Endothelial cell of umbilical vein (primary cell): ENCODE measurements at regions not wholly inside any gene's neighbourhood (a gene's known extent, or its start where the extent isn't known, plus 50 kb on each side); places are given as distances from the start of the nearest gene placed in this dataset.

Source experiments
- BruUV-seq: library from RNA; stranded (reverse); fragments of 400-500 nt; replicated peaks from 2 replicates; lab custom pipeline; 2021; lab: Mats Ljungman, UMichigan
- CTCF ChIA-PET: fragments of 300-600, 350-600 bp; sonication (Branson Sonifier 250); formaldehyde crosslinking; loops from one replicate; lab custom pipeline; 2021; ENCODE audit warnings: antibody characterized with exemption, inconsistent platforms; lab: Charles Lee
- POLR2A ChIA-PET: fragments of 300-600, 350-600 bp; sonication (Branson Sonifier 250); formaldehyde crosslinking; loops from one replicate; lab custom pipeline; 2021; ENCODE audit warnings: antibody characterized with exemption, inconsistent platforms; lab: Charles Lee
- DNase-seq: peaks from one replicate; pipeline ENCODE4 v3.0.0-alpha.2; 2011; ENCODE audit warnings: low read depth, low spot score
- FAIRE-seq: peaks from 2 replicates; lab custom pipeline; 2011; peaks lifted over from hg19 to GRCh38; lab: Jason Lieb, UNC
- H2AFZ ChIP-seq: 2 replicates; pipeline ENCODE4 v1.6.0; 2012; ENCODE audit warnings: low read depth, low read length, control low read depth, inconsistent platforms
- H3K27ac ChIP-seq: 2 replicates; pipeline ENCODE4 v1.5.1; 2011; ENCODE audit warnings: low read depth, mild to moderate bottlenecking, control low read depth, low read length, moderate library complexity; ENCODE audit not compliant: insufficient read depth
- H3K27me3 ChIP-seq, 2 experiments: 2 replicates each; pipeline versions ENCODE4 v1.6.0 to v1.6.1; 2011; ENCODE audit warnings: low read length in 2 of 2, mixed read lengths in 1 of 2; ENCODE audit not compliant: control insufficient read depth in 2 of 2, insufficient read depth in 2 of 2
- H3K36me3 ChIP-seq, 2 experiments: 2 replicates in 1 of 2; 3 replicates in 1 of 2; pipeline ENCODE4 v1.5.1; 2011; ENCODE audit warnings: low read length in 2 of 2, mild to moderate bottlenecking in 1 of 2, moderate library complexity in 1 of 2; ENCODE audit not compliant: control insufficient read depth in 2 of 2, insufficient read depth in 2 of 2; ENCODE audit errors: extremely low read depth in 1 of 2
- H3K4me1 ChIP-seq: 3 replicates; pipeline ENCODE4 v1.5.1; 2011; ENCODE audit warnings: mild to moderate bottlenecking, low read length; ENCODE audit not compliant: control insufficient read depth, insufficient read depth; ENCODE audit errors: extremely low read depth
- H3K4me2 ChIP-seq: 2 replicates; pipeline ENCODE4 v1.6.1; 2011; ENCODE audit warnings: low read length, control low read depth, mixed read lengths; ENCODE audit not compliant: insufficient read depth
- H3K4me3 ChIP-seq, 3 experiments: fragments of 200-600 bp in 1 of 3; sonication (generic), shearing (Covaris generic) in 1 of 3; replicated peaks in 1 of 3; 2 replicates each; pipeline ENCODE4 v1.5.1; 2011 to 2016; ENCODE audit warnings: control low read depth in 3 of 3, low read length in 3 of 3, mild to moderate bottlenecking in 2 of 3, inconsistent platforms in 1 of 3, low read depth in 1 of 3, moderate library complexity in 1 of 3; ENCODE audit not compliant: insufficient read depth in 1 of 3
- H3K79me2 ChIP-seq: 2 replicates; pipeline ENCODE4 v1.6.0; 2012; ENCODE audit warnings: low read length, inconsistent platforms; ENCODE audit not compliant: control insufficient read depth, insufficient read depth
- H3K9ac ChIP-seq: replicated peaks from 2 replicates; pipeline ENCODE3; 2011; ENCODE audit warnings: low read length, control low read depth; ENCODE audit not compliant: insufficient read depth; ENCODE audit errors: extremely low read depth
- H3K9me1 ChIP-seq: replicated peaks from 3 replicates; pipeline ENCODE4 v1.6.0; 2011; ENCODE audit warnings: mild to moderate bottlenecking, low read length; ENCODE audit not compliant: control insufficient read depth, insufficient read depth; ENCODE audit errors: extremely low read depth
- H3K9me3 ChIP-seq: replicated peaks from 2 replicates; pipeline ENCODE4 v1.5.1; 2012; ENCODE audit warnings: low read length, inconsistent platforms; ENCODE audit not compliant: control insufficient read depth, insufficient read depth
- H4K20me1 ChIP-seq: replicated peaks from 2 replicates; pipeline ENCODE3; 2011; ENCODE audit warnings: mild to moderate bottlenecking, low read length; ENCODE audit not compliant: control insufficient read depth, insufficient read depth; ENCODE audit errors: extremely low read depth
- CTCF ChIP-seq, 2 donors: IDR thresholded peaks; 1 replicate in 1 of 2; 2 replicates in 1 of 2; pipeline ENCODE4 v1.5.1; 2011; ENCODE audit warnings: low read length in 2 of 2, mild to moderate bottlenecking in 2 of 2, moderate library complexity in 2 of 2, control low read depth in 1 of 2, inconsistent platforms in 1 of 2, low read depth in 1 of 2; ENCODE audit not compliant: insufficient read depth in 1 of 2; ENCODE audit errors: extremely low read depth in 1 of 2
- EZH2 ChIP-seq: IDR thresholded peaks from 2 replicates; pipeline ENCODE4 v1.6.1; 2012; ENCODE audit warnings: borderline replicate concordance, low read depth, mild to moderate bottlenecking, moderate library complexity, low read length, inconsistent platforms; ENCODE audit not compliant: severe bottlenecking
- FOS ChIP-seq: IDR thresholded peaks from 2 replicates; pipeline ENCODE4 v1.6.1; 2011; ENCODE audit warnings: mild to moderate bottlenecking, low read length, moderate library complexity, borderline replicate concordance; ENCODE audit not compliant: insufficient read depth
- GATA2 ChIP-seq: IDR thresholded peaks from 2 replicates; pipeline ENCODE4 v1.7.0; 2011; ENCODE audit warnings: low read depth, mild to moderate bottlenecking, moderate library complexity, mixed read lengths, low read length; ENCODE audit not compliant: insufficient read length, insufficient read depth
- JUN ChIP-seq: IDR thresholded peaks from 2 replicates; pipeline ENCODE4 v1.6.1; 2011; ENCODE audit warnings: borderline replicate concordance, low read depth; ENCODE audit not compliant: insufficient read length, insufficient read depth
- MYC ChIP-seq: IDR thresholded peaks from one replicate; pipeline ENCODE4 v1.6.1; 2011; ENCODE audit warnings: mild to moderate bottlenecking, low read depth, low read length
- POLR2A ChIP-seq: IDR thresholded peaks from 2 replicates; pipeline ENCODE4 v1.6.1; 2012; ENCODE audit warnings: low read depth, mild to moderate bottlenecking, control low read depth, low read length
- POLR2AphosphoS5 ChIP-seq: IDR thresholded peaks from 2 replicates; pipeline ENCODE4 v1.6.1; 2012; ENCODE audit warnings: low read depth, mild to moderate bottlenecking, control low read depth, low read length, moderate library complexity; ENCODE audit not compliant: insufficient read depth
- dilution Hi-C: fragments of 300-500 bp; cut with MboI; formaldehyde crosslinking; loops from one replicate; pipeline ENCODE4 v1.15.0; 2019; ENCODE audit warnings: low sequenced_read_pairs; ENCODE audit not compliant: extremely low pct_ligation_motif_present
- intact Hi-C: fragments of 100-400 bp; cut with micrococcal nuclease; formaldehyde crosslinking; loops from one replicate; pipeline ENCODE4 v1.10.0; 2022
- TF ChIP-seq, protein P1 (sequence below): IDR thresholded peaks from 2 replicates; pipeline ENCODE4 v1.6.1; 2011; ENCODE audit not compliant: insufficient read depth, insufficient read length

- FAIRE-seq (no peak), DNase-seq (no peak)
- TF ChIP-seq POLR2AphosphoS5: no peak
- no peak for TF ChIP-seq CTCF (IDR thresholded peaks at IDR 0.05; ENCODE audit: extremely low read depth in 1 of 2, insufficient read depth in 1 of 2, low read depth in 1 of 2, low read length in 2 of 2)
- H3K4me2 ChIP-seq: no peak overlapping the region
- H3K79me2 ChIP-seq: no peaks in the 10 kb centered on the region
- H3K9me1 ChIP-seq: no peaks in the 10 kb centered on the region
- ChIA-PET CTCF (no interaction called here), POLR2A (no interaction called here)
- no peak overlapping the region for H3K9ac ChIP-seq
- dilution Hi-C loops: no loop called here
- intact Hi-C loops: no loop called here
- H4K20me1 ChIP-seq: no peaks in the 10 kb centered on the region
- no peaks in the 10 kb centered on the region for H3K27me3 ChIP-seq
- no peak overlapping the region for H3K4me3 ChIP-seq
- no TSS peak for BruUV-seq
- H3K4me1 ChIP-seq: no peaks in the 10 kb centered on the region
- H3K36me3 ChIP-seq: no peaks in the 10 kb centered on the region
- H2AFZ ChIP-seq: no peak overlapping the region
- H3K27ac ChIP-seq: no peak overlapping the region
- peaks cover 2% of the 10 kb centered on the region for H3K9me3 ChIP-seq
Observed at GRCh38 chr3:54062546-54062945, 59.8 kb upstream of the CACNA2D3 start.

GRCh38 chr3:54056521-54056920, 65.8 kb upstream of the CACNA2D3 start:
- no peak overlapping the region for H2AFZ ChIP-seq
- dilution Hi-C loops (no loop called here), intact Hi-C loops (no loop called here)
- POLR2A ChIA-PET: no interaction called here
- BruUV-seq: no TSS peak
- H3K9me3 ChIP-seq: no peaks in the 10 kb centered on the region
- no peak overlapping the region for H3K4me2 ChIP-seq
- H3K4me3 ChIP-seq: no peak overlapping the region
- no peak for DNase-seq
- no peaks in the 10 kb centered on the region for H3K9me1 ChIP-seq
- H3K79me2 ChIP-seq: no peaks in the 10 kb centered on the region
- H3K36me3 ChIP-seq: no peaks in the 10 kb centered on the region
- CTCF ChIA-PET: no interaction called here
- no peak overlapping the region for H3K9ac ChIP-seq
- TF ChIP-seq POLR2AphosphoS5: no peak
- TF ChIP-seq JUN: no peak
- no peak for TF ChIP-seq GATA2
- TF ChIP-seq CTCF (IDR thresholded peaks at IDR 0.05; ENCODE audit: extremely low read depth in 1 of 2, insufficient read depth in 1 of 2, low read depth in 1 of 2, low read length in 2 of 2): no peak
- TF ChIP-seq POLR2A: no peak
- TF ChIP-seq, protein P1, sequence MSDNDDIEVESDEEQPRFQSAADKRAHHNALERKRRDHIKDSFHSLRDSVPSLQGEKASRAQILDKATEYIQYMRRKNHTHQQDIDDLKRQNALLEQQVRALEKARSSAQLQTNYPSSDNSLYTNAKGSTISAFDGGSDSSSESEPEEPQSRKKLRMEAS: no peak
- TF ChIP-seq MYC: no peak
- TF ChIP-seq EZH2: no peak
- TF ChIP-seq FOS: no peak
- no peaks in the 10 kb centered on the region for H4K20me1 ChIP-seq
- no peaks in the 10 kb centered on the region for H3K27me3 ChIP-seq
- no peaks in the 10 kb centered on the region for H3K4me1 ChIP-seq
- no peak overlapping the region for H3K27ac ChIP-seq
- FAIRE-seq: no peak
